ENCODE measurements at regions not wholly inside any gene's neighbourhood (a gene's known extent, or its start where the extent isn't known, plus 50 kb on each side); places are given as distances from the start of the nearest gene placed in this dataset.

DNA sequence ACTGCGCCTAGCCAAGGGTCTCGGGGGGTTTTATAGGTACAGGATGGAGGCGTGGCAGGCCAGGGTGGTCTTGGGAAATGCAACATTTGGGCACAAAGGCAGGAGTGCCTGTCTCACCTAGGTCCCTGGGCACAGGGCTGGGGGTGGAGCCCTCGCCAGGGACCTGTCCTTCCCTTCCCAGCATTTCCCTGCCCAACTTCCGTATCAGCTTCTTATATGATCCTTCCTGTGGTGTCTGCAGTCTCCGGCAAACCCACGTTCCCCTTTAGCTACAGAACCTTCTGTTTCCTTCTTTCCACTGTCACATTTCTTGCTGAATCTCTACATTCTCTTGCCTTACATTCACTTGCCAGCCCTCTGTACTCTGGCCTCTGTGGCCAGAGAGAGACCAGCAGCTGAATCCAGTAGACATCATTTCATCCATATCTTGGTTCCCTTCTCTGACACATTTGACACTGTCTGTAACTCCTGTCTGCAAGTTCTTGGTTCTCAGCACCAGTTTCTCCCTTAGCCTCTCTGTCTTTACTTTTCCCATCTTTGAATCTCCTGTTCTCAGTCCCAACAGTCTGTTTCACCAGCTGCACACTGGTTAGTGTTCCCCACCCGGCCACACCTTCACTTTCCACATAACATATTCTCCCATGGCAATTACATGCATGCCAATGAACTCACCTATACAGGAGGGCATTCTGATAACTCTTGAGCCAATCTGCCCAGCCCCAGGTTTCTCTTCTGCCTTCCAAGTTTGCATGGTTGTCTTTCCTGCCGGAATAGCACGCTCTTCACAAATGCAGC lies 134.7 kb upstream of the ZNF608 start:
- TF ChIP-seq, protein P1, sequence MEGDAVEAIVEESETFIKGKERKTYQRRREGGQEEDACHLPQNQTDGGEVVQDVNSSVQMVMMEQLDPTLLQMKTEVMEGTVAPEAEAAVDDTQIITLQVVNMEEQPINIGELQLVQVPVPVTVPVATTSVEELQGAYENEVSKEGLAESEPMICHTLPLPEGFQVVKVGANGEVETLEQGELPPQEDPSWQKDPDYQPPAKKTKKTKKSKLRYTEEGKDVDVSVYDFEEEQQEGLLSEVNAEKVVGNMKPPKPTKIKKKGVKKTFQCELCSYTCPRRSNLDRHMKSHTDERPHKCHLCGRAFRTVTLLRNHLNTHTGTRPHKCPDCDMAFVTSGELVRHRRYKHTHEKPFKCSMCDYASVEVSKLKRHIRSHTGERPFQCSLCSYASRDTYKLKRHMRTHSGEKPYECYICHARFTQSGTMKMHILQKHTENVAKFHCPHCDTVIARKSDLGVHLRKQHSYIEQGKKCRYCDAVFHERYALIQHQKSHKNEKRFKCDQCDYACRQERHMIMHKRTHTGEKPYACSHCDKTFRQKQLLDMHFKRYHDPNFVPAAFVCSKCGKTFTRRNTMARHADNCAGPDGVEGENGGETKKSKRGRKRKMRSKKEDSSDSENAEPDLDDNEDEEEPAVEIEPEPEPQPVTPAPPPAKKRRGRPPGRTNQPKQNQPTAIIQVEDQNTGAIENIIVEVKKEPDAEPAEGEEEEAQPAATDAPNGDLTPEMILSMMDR (IDR thresholded peaks at IDR 0.05), result no peak
- TF ChIP-seq, protein P2, sequence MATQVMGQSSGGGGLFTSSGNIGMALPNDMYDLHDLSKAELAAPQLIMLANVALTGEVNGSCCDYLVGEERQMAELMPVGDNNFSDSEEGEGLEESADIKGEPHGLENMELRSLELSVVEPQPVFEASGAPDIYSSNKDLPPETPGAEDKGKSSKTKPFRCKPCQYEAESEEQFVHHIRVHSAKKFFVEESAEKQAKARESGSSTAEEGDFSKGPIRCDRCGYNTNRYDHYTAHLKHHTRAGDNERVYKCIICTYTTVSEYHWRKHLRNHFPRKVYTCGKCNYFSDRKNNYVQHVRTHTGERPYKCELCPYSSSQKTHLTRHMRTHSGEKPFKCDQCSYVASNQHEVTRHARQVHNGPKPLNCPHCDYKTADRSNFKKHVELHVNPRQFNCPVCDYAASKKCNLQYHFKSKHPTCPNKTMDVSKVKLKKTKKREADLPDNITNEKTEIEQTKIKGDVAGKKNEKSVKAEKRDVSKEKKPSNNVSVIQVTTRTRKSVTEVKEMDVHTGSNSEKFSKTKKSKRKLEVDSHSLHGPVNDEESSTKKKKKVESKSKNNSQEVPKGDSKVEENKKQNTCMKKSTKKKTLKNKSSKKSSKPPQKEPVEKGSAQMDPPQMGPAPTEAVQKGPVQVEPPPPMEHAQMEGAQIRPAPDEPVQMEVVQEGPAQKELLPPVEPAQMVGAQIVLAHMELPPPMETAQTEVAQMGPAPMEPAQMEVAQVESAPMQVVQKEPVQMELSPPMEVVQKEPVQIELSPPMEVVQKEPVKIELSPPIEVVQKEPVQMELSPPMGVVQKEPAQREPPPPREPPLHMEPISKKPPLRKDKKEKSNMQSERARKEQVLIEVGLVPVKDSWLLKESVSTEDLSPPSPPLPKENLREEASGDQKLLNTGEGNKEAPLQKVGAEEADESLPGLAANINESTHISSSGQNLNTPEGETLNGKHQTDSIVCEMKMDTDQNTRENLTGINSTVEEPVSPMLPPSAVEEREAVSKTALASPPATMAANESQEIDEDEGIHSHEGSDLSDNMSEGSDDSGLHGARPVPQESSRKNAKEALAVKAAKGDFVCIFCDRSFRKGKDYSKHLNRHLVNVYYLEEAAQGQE (IDR thresholded peaks at IDR 0.05; ENCODE audit: insufficient read depth in 1 of 2, low read depth in 2 of 2, low read length in 1 of 2), result no peak
- TF ChIP-seq POLR2AphosphoS5 (IDR thresholded peaks at IDR 0.05; ENCODE audit: low read depth, low read length), result no peak
- TF ChIP-seq SIN3A (IDR thresholded peaks at IDR 0.05; ENCODE audit: borderline replicate concordance, insufficient read depth, low read depth, low read length), result no peak
- TF ChIP-seq TCF7L2 (IDR thresholded peaks at IDR 0.05; ENCODE audit: low read depth, low read length), result no peak
